Right lobe of liver (tissue), 6 donors: ENCODE measurements at regions not wholly inside any gene's neighbourhood (a gene's known extent, or its start where the extent isn't known, plus 50 kb on each side); places are given as distances from the start of the nearest gene placed in this dataset.

Experiments
- ATAC-seq, 4 donors: fragments of 200-7000 bp; cut with Tn5 transposase; one replicate each; pipeline ENCODE4 v1.9.1; 2020; ENCODE audit warnings: mild to moderate bottlenecking in 4 of 4, moderate library complexity in 4 of 4
- DNase-seq, 3 donors: peaks; one replicate each; pipeline ENCODE4 v3.0.0-alpha.2; 2020
- H3K27ac ChIP-seq, 3 donors: fragments of 200-600 bp; one replicate each; pipeline ENCODE4 v1.8.0; 2022
- H3K27me3 ChIP-seq, 2 donors: fragments of 200-600 bp; one replicate each; pipeline ENCODE4 v1.8.0; 2022
- H3K36me3 ChIP-seq, 4 donors: fragments of 200-600 bp; sonication (generic) in 1 of 4; one replicate each; pipeline versions ENCODE4 v1.5.1 to v1.8.0; 2017 to 2022; ENCODE audit warnings: control low read depth in 1 of 4
- H3K4me1 ChIP-seq, 4 donors: fragments of 200-600 bp; sonication (generic) in 1 of 4; one replicate each; pipeline versions ENCODE4 v1.5.1 to v1.8.0; 2017 to 2022; ENCODE audit warnings: control low read depth in 1 of 4
- H3K4me3 ChIP-seq, 3 donors: fragments of 200-600 bp; one replicate each; pipeline ENCODE4 v1.8.0; 2022
- H3K9me3 ChIP-seq, 4 donors: fragments of 200-600 bp; sonication (generic) in 1 of 4; one replicate each; pipeline versions ENCODE4 v1.5.1 to v1.8.0; 2017 to 2022; ENCODE audit warnings: control low read depth in 1 of 4
- POLR2A ChIP-seq: fragments of 450-650 bp; IDR thresholded peaks from one replicate; pipeline ENCODE4 v1.6.1; 2017; ENCODE audit warnings: antibody characterized with exemption, mild to moderate bottlenecking
- WGBS: methylation state at CpG from one replicate; pipeline ENCODE4 v1.1.6; 2018; ENCODE audit warnings: low coverage, low lambda C conversion rate; ENCODE audit not compliant: insufficient coverage; ENCODE audit errors: missing lambda C conversion rate; 5-methylcytosine and 5-hydroxymethylcytosine counted together
- intact Hi-C, 2 donors: fragments of 100-400 bp; cut with DNase I; formaldehyde crosslinking; loops; one replicate each; pipeline versions ENCODE4 v1.11.2 to v1.14.1; 2022
- TF ChIP-seq, protein P1 (sequence below), 4 donors: fragments of 200-600 bp in 3 of 4; fragments of 450-650 bp in 1 of 4; IDR thresholded peaks; one replicate each; pipeline versions ENCODE4 v1.5.1 to v1.8.0; 2016 to 2022; ENCODE audit warnings: antibody characterized with exemption in 4 of 4, mild to moderate bottlenecking in 2 of 4
- donor health status: DM: no; HTN: yes; CAD: no.
- donor health status: DM: no; HTN: no; CAD: no.
- donor health status: DM: no; HTN: no; CAD: no.
- donor health status: DM: no; HTN: yes; CAD: no.
- donor health status: DM: no; HTN: yes; CAD: no.

DNA sequence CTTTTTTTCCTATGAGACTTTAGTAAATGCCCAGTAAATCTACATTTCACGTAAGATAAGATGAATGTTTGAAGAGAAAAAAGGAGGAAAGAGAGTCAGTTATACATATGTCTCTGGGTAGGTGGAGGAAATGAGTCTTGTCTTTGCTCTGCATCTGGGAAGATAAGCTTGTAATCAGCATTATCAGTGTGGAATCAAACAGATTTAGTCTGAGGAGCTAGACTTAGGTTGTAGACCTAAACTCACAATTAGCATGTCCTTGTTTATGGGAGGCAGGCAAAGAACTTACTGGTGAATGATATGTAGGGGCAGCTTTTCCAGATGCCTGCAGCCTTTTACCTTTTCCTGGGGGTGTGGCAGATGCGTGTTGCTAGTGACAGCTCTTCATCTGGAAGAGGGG lies 962.3 kb downstream of the TBC1D22A start:
- no peaks in the 10 kb centered on the region for H3K9me3 ChIP-seq
- no peak overlapping the region for H3K4me3 ChIP-seq
- intact Hi-C loops = no loop called here
- H3K27ac ChIP-seq = no peak overlapping the region
- WGBS = 0% methylated on average over 2 of the region's 2 CpGs
- DNase-seq = no peak
- H3K4me1 ChIP-seq = no peaks in the 10 kb centered on the region
- no peak for ATAC-seq
- H3K36me3 ChIP-seq = no peaks in the 10 kb centered on the region
- no peaks in the 10 kb centered on the region for H3K27me3 ChIP-seq
- TF ChIP-seq, protein P1, sequence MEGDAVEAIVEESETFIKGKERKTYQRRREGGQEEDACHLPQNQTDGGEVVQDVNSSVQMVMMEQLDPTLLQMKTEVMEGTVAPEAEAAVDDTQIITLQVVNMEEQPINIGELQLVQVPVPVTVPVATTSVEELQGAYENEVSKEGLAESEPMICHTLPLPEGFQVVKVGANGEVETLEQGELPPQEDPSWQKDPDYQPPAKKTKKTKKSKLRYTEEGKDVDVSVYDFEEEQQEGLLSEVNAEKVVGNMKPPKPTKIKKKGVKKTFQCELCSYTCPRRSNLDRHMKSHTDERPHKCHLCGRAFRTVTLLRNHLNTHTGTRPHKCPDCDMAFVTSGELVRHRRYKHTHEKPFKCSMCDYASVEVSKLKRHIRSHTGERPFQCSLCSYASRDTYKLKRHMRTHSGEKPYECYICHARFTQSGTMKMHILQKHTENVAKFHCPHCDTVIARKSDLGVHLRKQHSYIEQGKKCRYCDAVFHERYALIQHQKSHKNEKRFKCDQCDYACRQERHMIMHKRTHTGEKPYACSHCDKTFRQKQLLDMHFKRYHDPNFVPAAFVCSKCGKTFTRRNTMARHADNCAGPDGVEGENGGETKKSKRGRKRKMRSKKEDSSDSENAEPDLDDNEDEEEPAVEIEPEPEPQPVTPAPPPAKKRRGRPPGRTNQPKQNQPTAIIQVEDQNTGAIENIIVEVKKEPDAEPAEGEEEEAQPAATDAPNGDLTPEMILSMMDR (IDR thresholded peaks at IDR 0.05) = no peak
- no peak for TF ChIP-seq POLR2A

DNA sequence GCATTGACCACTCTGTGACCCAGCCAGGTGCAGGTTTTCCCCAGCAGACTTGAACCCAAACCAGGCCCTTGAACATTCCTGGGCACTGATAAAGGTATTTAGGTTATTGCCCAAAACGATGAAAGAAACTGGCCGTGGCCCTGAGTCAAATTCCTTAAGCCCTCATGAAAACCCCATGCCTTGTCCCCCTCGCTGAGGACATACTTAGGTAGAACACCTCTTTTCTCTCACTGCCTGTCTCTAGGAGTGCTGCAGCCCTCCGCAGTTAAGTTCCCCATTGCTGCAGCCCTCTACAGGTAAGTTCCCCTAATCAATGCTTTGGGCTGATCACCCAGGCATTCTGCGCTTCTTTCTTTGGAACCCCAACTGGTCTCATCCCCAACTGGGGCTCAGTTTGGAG lies 961.6 kb downstream of the TBC1D22A start:
- Histone ChIP-seq H3K27ac (no peak overlapping the region), H3K36me3 (no peaks in the 10 kb centered on the region), H3K27me3 (no peaks in the 10 kb centered on the region), H3K4me3 (no peak overlapping the region), H3K4me1 (no peaks in the 10 kb centered on the region), H3K9me3 (no peaks in the 10 kb centered on the region)
- DNase-seq (no peak), ATAC-seq (no peak)
- 38% methylated on average over 5 of the region's 5 CpGs for WGBS
- intact Hi-C loops = no loop called here
- TF ChIP-seq POLR2A = no peak
- TF ChIP-seq, protein P1 (IDR thresholded peaks at IDR 0.05) = no peak

DNA sequence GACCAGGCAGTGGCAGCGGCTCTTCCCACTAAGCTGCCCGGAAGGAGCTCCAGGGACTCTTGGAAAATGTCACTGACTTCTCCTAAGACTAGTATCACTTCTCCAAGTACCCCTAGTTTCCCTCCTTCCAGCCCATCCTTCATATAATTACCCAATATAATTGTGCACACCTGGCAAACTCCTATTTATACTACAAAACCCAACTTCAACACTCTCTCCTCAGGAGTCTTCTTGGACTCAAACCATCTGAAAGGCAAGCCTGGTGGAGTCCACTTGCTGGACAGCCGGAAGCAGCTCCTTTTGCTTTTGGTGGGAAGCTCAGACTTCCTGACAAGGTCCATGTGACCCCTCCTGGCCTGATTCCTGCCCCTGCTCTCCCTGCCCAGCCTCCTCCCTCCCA lies 955.9 kb downstream of the TBC1D22A start:
- no peak overlapping the region for H3K27ac ChIP-seq
- no peaks in the 10 kb centered on the region for H3K9me3 ChIP-seq
- H3K36me3 ChIP-seq = no peaks in the 10 kb centered on the region
- H3K4me1 ChIP-seq = no peaks in the 10 kb centered on the region
- TF ChIP-seq, protein P1 (IDR thresholded peaks at IDR 0.05) = no peak
- TF ChIP-seq POLR2A = no peak
- 44% methylated on average over 3 of the region's 3 CpGs for WGBS
- H3K27me3 ChIP-seq = peaks cover 0 to 4% of the 10 kb centered on the region in 2 donors
- intact Hi-C loops = no loop called here
- ATAC-seq = no peak
- no peak overlapping the region for H3K4me3 ChIP-seq
- no peak for DNase-seq

DNA sequence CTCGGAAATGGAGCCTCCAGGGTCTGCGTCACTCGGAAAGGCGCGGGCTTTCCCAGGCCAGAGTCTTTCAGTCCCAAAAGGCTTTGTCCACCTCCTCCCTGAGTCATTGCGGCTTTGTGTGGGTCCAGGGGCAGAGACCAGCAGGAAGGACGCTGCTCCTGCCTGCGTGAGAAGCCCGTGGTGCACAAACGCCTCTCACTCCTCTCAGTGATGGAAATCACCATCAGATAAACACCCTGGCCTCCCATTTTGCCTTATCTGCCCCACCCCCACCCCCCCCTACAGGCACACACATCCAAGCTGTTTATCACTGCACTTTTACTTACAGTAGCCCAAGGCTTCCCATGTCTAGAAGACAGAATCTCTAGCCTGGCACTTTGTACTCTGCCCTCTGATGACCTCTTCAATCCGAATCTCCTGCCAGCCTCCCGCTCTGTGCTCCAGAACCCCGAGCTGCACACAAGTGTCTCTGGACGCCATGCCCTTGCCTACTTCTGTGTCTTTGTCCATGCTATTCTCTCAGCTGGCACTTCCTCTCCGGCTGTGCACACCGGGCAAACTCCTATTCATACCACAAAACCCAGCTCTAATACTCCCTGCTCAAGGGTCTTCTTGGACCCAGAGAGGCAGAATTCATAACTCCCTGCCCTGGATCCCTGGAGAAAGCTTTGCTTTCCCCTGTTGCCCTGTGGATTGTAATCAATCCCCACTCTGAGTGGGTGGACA lies 954.6 kb downstream of the TBC1D22A start:
- Histone ChIP-seq H3K9me3 (no peaks in the 10 kb centered on the region), H3K27ac (no peak overlapping the region), H3K27me3 (peaks cover 0 to 4% of the 10 kb centered on the region in 2 donors), H3K4me1 (no peaks in the 10 kb centered on the region), H3K4me3 (no peak overlapping the region), H3K36me3 (no peaks in the 10 kb centered on the region)
- intact Hi-C loops = no loop called here
- TF ChIP-seq, protein P1 (IDR thresholded peaks at IDR 0.05) = no peak
- no peak for TF ChIP-seq POLR2A
- DNase-seq (no peak), ATAC-seq (no peak)
- WGBS = 46% methylated on average over 7 of the region's 16 CpGs
